Heart left ventricle (tissue), 13 donors: ENCODE measurements at regions not wholly inside any gene's neighbourhood (a gene's known extent, or its start where the extent isn't known, plus 50 kb on each side); places are given as distances from the start of the nearest gene placed in this dataset.

Experiments used
- CTCF ChIP-seq, 12 donors: fragments of 200-600 bp; sonication (generic) in 4 of 12; IDR thresholded peaks; one replicate each; pipeline versions ENCODE4 v1.5.0 to v1.8.0; 2018 to 2022; ENCODE audit warnings: antibody characterized with exemption in 12 of 12, mild to moderate bottlenecking in 5 of 12
- POLR2A ChIP-seq, 2 donors: fragments of 450-650 bp; IDR thresholded peaks; one replicate each; pipeline ENCODE4 v1.6.1; 2017; ENCODE audit warnings: antibody characterized with exemption in 2 of 2, mild to moderate bottlenecking in 2 of 2, moderate library complexity in 2 of 2
- donor health status: ischemic (EF 13 %, LVEDD 7.1; RV severe dilation, severe dysfunction).
- donor health status: DM: no; HTN: yes; CAD: no.
- donor health status: DM: no; HTN: no; CAD: no.
- donor health status: ischemic (EF 25% LVEDD 6.9; RV normal size, moderate dysfunction).
- donor health status: ischemic (EF 25% LVEDD 5.7; RV mildly dilated, moderate dysfunction).
- donor health status: ischemic (EF 35%, LVEDD 5.7; RV mildly dilated, moderate dysfunction).
- donor health status: nonischemic (EF 11% LVEDD 7.7; RV severe dilation, severe dysfunction).
- donor health status: DM: yes; HTN: yes; CAD: no.
- donor health status: PGD.
- donor health status: ischemic (EF 29% LVEDD 5.4; RV normal size, mild dysfunction).
- donor health status: nonischemic (EF 23%, LVEDD 6.1; RV moderate dilation, normal function).

GRCh38 chrY:13592450-13592849, 111.2 kb upstream of the TMSB4Y start:
- TF ChIP-seq POLR2A (IDR thresholded peaks at IDR 0.05) (no peak), CTCF (IDR thresholded peaks at IDR 0.05) (no peak)
